A673 (cell line): ENCODE measurements at regions not wholly inside any gene's neighbourhood (a gene's known extent, or its start where the extent isn't known, plus 50 kb on each side); places are given as distances from the start of the nearest gene placed in this dataset.

Experiments
- CTCF ChIP-seq: fragments of 300-800, 200-600 bp; sonication (generic); conservative IDR thresholded peaks from 2 replicates; pipeline ENCODE4 v1.5.1; 2017; ENCODE audit warnings: low read depth, mild to moderate bottlenecking, antibody characterized with exemption, low read length, moderate library complexity, mixed read lengths
- EZH2 ChIP-seq: fragments of 200-600 bp; sonication (generic); IDR thresholded peaks from 2 replicates; pipeline ENCODE4 v1.6.1; 2017; ENCODE audit warnings: borderline replicate concordance, low read depth, mild to moderate bottlenecking, mixed read lengths, antibody characterized with exemption, low read length; ENCODE audit not compliant: poor library complexity, severe bottlenecking

- TF ChIP-seq CTCF (no peak), EZH2 (no peak)
Measured at GRCh38 chr1:191734321-191734720, 423.9 kb upstream of the RGS18 start.
